ENCODE measurements at regions not wholly inside any gene's neighbourhood (a gene's known extent, or its start where the extent isn't known, plus 50 kb on each side); places are given as distances from the start of the nearest gene placed in this dataset.

DNA sequence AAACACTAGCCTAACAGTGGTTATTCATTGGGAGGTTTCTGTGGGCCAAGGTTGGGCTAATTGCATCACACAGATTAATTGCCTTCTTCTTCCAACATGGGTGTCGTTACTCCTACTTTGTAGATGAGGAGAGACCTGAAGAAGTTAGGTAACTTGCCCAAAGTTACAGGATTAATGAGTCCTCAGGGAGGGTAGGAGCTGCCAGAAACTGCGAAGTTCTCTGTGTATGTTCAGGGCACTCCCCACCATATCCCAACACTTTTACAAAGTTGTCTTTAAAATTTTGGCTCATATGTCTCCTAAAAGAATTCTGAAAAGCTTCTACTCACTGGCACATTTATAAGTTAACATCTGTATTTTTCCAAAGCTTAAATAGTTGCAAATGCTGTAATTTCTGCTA, 323.5 kb upstream of the HSF2 start:
- H2BK5ac ChIP-seq (ENCODE audit: insufficient read length, low read length), result no peak overlapping the region
- H3K79me1 ChIP-seq (ENCODE audit: insufficient read depth, low read depth, low read length, poor library complexity, severe bottlenecking), result no peaks in the 10 kb centered on the region
- no peak overlapping the region for H2BK15ac ChIP-seq (ENCODE audit: low read depth, low read length)
- H3K79me2 ChIP-seq (ENCODE audit: insufficient read depth, low read length), result no peaks in the 10 kb centered on the region
- no peaks in the 10 kb centered on the region for H3K27me3 ChIP-seq (ENCODE audit: insufficient read depth, low read length)
- H4K5ac ChIP-seq (ENCODE audit: insufficient read length, low read depth, low read length), result no peak overlapping the region
- no peak overlapping the region for H3K56ac ChIP-seq (ENCODE audit: insufficient read length, low read depth, low read length)
- H3K23me2 ChIP-seq (ENCODE audit: insufficient read length, low read depth, low read length, poor library complexity, severe bottlenecking), result no peaks in the 10 kb centered on the region
- H3K4ac ChIP-seq (ENCODE audit: low read depth, low read length), result no peak overlapping the region
- no peaks in the 10 kb centered on the region for H3K9me3 ChIP-seq (ENCODE audit: control insufficient read depth, low read depth, low read length)
- no CpG with 5 or more reads among the region's 2 CpGs for WGBS (ENCODE audit: extremely low coverage, insufficient read length, low lambda C conversion rate)
- no peak overlapping the region for H3K27ac ChIP-seq (ENCODE audit: insufficient read length, low read depth, low read length)
- no peaks in the 10 kb centered on the region for H4K20me1 ChIP-seq (ENCODE audit: control insufficient read depth, insufficient read depth, insufficient read length)
- Mint-ChIP-seq H3K36me3 (ENCODE audit: insufficient read depth in 1 of 3, low read depth in 3 of 3) (no peaks in the 10 kb centered on the region), H3K9me3 (no peaks in the 10 kb centered on the region), H3K4me3 (no peak overlapping the region), H3K27ac (no peak overlapping the region), H3K4me1 (peaks cover 4 to 9% of the 10 kb centered on the region in 2 experiments), H3K27me3 (ENCODE audit: low read depth) (no peaks in the 10 kb centered on the region)
- H3K23ac ChIP-seq (ENCODE audit: insufficient read length, low read depth, low read length), result no peak overlapping the region
- peaks cover 3% of the 10 kb centered on the region; the same call in 1 of the 2 replicates for H3K4me1 ChIP-seq (ENCODE audit: insufficient read depth, low read length)
- H4K91ac ChIP-seq (ENCODE audit: insufficient read length, low read depth, low read length), result no peak overlapping the region
- H2AK5ac ChIP-seq (ENCODE audit: insufficient read length, low read length), result no peak overlapping the region
- no peak overlapping the region for H4K8ac ChIP-seq (replicated peaks; ENCODE audit: insufficient read length, low read depth, low read length)
- H3K18ac ChIP-seq (ENCODE audit: insufficient read length, low read depth, low read length), result no peak overlapping the region
- H2BK12ac ChIP-seq (ENCODE audit: insufficient read length, low read depth, low read length), result no peak overlapping the region
- H3K9ac ChIP-seq (ENCODE audit: extremely low read depth, insufficient read length, low read length), result no peak overlapping the region
- H2AFZ ChIP-seq (ENCODE audit: low read length), result no peak overlapping the region
- H3K4me2 ChIP-seq (ENCODE audit: insufficient read depth, insufficient read length, low read length), result no peak overlapping the region
- DNase-seq, result no peak
- no peak overlapping the region for H2BK20ac ChIP-seq (ENCODE audit: low read depth, low read length, poor library complexity, severe bottlenecking)
- H2BK120ac ChIP-seq (ENCODE audit: low read depth, low read length, poor library complexity, severe bottlenecking), result no peak overlapping the region
- H3T11ph ChIP-seq (ENCODE audit: low read length), result no peak overlapping the region
- TF ChIP-seq, protein P1, sequence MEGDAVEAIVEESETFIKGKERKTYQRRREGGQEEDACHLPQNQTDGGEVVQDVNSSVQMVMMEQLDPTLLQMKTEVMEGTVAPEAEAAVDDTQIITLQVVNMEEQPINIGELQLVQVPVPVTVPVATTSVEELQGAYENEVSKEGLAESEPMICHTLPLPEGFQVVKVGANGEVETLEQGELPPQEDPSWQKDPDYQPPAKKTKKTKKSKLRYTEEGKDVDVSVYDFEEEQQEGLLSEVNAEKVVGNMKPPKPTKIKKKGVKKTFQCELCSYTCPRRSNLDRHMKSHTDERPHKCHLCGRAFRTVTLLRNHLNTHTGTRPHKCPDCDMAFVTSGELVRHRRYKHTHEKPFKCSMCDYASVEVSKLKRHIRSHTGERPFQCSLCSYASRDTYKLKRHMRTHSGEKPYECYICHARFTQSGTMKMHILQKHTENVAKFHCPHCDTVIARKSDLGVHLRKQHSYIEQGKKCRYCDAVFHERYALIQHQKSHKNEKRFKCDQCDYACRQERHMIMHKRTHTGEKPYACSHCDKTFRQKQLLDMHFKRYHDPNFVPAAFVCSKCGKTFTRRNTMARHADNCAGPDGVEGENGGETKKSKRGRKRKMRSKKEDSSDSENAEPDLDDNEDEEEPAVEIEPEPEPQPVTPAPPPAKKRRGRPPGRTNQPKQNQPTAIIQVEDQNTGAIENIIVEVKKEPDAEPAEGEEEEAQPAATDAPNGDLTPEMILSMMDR (conservative IDR thresholded peaks at IDR 0.05), result no peak
- H3K14ac ChIP-seq (ENCODE audit: insufficient read depth, low read length), result no peak overlapping the region

All from H9 (cell line).